ENCODE measurements at regions not wholly inside any gene's neighbourhood (a gene's known extent, or its start where the extent isn't known, plus 50 kb on each side); places are given as distances from the start of the nearest gene placed in this dataset.

DNA sequence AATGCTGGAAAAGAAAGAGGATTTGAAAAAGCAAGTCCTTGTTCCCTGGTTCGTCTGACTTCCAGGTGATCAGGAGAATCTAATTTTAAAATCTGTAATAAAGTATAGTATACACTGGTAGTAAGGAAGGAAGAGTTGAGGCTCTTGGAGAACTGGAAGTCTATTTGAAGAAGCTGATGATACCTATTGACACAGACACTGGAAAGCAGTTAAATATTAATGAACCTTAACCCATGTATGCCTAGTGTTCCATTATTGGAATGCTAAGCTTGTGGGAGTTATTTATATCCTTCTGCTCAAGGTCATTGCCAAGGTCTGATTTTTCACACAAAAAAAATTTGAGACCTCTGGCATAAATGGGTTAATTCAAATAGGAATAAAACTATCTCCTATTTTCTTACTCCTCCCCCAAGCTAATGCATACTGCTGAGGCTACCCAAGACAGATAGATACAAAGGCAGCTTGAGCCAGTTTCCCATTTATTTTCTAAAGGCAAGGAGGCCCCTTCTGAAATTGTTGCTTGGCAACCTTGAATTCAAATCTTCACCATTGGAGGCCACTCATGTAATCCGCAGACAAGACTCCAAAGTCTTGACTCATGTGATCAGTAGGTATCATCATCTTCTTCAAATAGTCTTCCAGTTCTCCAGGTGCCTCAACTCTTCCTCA, 110.2 kb downstream of the FZD1 start:
- no peak overlapping the region for H3K4me3 ChIP-seq
- no peaks in the 10 kb centered on the region for H3K9me3 ChIP-seq
- no peaks in the 10 kb centered on the region for H3K36me3 ChIP-seq (ENCODE audit: low read depth, missing control alignments)
- DNase-seq = no peak
- WGBS, 2 donors = 86 to 88% methylated on average over 2 of the region's 2 CpGs
- H3K4me1 ChIP-seq = no peaks in the 10 kb centered on the region
- intact Hi-C loops (cut with DNase I; ENCODE audit: low total_unique reads) = no loop called here
- no peaks in the 10 kb centered on the region for H3K27me3 ChIP-seq
- H3K27ac ChIP-seq = no peak overlapping the region
- TF ChIP-seq POLR2A (IDR thresholded peaks at IDR 0.05) = no peak
- TF ChIP-seq, protein P1, sequence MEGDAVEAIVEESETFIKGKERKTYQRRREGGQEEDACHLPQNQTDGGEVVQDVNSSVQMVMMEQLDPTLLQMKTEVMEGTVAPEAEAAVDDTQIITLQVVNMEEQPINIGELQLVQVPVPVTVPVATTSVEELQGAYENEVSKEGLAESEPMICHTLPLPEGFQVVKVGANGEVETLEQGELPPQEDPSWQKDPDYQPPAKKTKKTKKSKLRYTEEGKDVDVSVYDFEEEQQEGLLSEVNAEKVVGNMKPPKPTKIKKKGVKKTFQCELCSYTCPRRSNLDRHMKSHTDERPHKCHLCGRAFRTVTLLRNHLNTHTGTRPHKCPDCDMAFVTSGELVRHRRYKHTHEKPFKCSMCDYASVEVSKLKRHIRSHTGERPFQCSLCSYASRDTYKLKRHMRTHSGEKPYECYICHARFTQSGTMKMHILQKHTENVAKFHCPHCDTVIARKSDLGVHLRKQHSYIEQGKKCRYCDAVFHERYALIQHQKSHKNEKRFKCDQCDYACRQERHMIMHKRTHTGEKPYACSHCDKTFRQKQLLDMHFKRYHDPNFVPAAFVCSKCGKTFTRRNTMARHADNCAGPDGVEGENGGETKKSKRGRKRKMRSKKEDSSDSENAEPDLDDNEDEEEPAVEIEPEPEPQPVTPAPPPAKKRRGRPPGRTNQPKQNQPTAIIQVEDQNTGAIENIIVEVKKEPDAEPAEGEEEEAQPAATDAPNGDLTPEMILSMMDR (IDR thresholded peaks at IDR 0.05) = no peak

DNA sequence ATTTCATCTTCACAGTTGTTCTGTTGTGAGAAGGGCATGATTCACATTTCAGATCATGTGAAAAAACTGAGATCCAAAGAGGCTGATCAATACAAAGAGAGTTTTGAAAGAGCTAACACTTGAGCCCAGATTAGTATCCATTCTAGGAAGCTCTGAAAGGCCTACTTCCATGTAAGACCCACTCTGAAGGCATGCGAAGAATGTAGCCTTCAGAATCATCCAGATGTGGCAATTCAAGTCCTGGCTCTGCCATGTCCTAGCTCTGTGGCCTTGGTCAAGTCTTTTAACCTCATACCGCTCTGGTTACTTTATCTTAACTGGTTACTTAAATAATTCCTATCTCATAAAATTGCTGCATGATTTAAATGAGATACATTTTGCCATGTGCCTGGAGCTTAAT, 111.1 kb downstream of the FZD1 start:
- H3K36me3 ChIP-seq (ENCODE audit: low read depth, missing control alignments) = no peaks in the 10 kb centered on the region
- intact Hi-C loops (cut with DNase I; ENCODE audit: low total_unique reads) = no loop called here
- no peaks in the 10 kb centered on the region for H3K9me3 ChIP-seq
- 85 to 90% methylated on average over 2 of the region's 2 CpGs for WGBS, 2 donors
- H3K4me3 ChIP-seq = no peak overlapping the region
- no peaks in the 10 kb centered on the region for H3K4me1 ChIP-seq
- H3K27me3 ChIP-seq = no peaks in the 10 kb centered on the region
- TF ChIP-seq, protein P1 (IDR thresholded peaks at IDR 0.05) = no peak
- TF ChIP-seq POLR2A (IDR thresholded peaks at IDR 0.05) = no peak
- DNase-seq = no peak
- H3K27ac ChIP-seq = no peak overlapping the region

DNA sequence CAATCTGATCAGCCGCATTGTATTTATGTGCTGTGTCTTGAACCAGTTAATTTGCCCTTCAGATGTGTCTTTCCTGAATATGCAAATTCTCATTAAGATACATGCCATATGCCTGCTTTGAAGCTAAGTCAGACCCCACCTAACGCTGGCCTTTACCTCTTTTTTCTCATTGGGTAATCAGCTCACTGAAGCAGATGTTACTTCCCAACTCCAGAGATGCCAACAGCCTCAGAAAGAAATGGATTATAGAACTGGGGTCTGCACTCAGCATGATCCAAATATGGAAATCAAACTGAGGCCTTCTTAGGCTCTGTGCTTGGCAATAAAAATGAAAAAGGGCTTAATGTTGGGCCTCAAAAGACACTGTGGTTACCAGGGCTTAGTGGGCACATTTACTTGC, 113.9 kb downstream of the FZD1 start:
- no peak overlapping the region for H3K4me3 ChIP-seq
- intact Hi-C loops (cut with DNase I; ENCODE audit: low total_unique reads) = no loop called here
- TF ChIP-seq, protein P1 (IDR thresholded peaks at IDR 0.05) = no peak
- TF ChIP-seq POLR2A (IDR thresholded peaks at IDR 0.05) = no peak
- H3K36me3 ChIP-seq (ENCODE audit: low read depth, missing control alignments) = no peaks in the 10 kb centered on the region
- no peaks in the 10 kb centered on the region for H3K9me3 ChIP-seq
- WGBS, 2 donors = 96% methylated on average over 2 of the region's 2 CpGs
- H3K27ac ChIP-seq = no peak overlapping the region
- H3K4me1 ChIP-seq = no peaks in the 10 kb centered on the region
- no peaks in the 10 kb centered on the region for H3K27me3 ChIP-seq
- DNase-seq = no peak

DNA sequence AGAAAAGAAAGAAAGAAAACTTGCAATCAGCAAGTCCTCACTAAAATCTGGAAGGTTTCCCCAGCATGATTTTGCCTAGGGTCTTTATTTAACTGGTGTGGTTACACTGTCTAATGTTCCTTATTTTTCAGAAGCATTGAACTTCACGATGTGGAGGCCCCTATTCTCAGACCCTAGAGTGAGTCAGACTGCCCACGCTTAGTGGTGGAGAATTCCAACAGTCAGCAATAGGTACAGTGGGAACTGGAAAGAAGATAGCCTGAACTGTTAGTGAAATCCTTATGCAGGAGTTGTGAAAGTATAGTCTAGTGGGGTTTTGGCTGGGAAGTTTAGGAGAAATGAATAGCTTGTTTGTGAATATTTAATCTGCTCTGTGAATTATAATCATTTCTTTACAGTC, 115.0 kb downstream of the FZD1 start:
- 51 to 64% methylated on average over 2 of the region's 2 CpGs for WGBS, 2 donors
- TF ChIP-seq POLR2A (IDR thresholded peaks at IDR 0.05) = no peak
- TF ChIP-seq, protein P1 (IDR thresholded peaks at IDR 0.05) = no peak
- Histone ChIP-seq H3K27me3 (no peaks in the 10 kb centered on the region), H3K36me3 (ENCODE audit: low read depth, missing control alignments) (no peaks in the 10 kb centered on the region), H3K4me3 (no peak overlapping the region), H3K9me3 (no peaks in the 10 kb centered on the region), H3K4me1 (no peaks in the 10 kb centered on the region), H3K27ac (no peak overlapping the region)
- intact Hi-C loops (cut with DNase I; ENCODE audit: low total_unique reads) = no loop called here
- DNase-seq = no peak

DNA sequence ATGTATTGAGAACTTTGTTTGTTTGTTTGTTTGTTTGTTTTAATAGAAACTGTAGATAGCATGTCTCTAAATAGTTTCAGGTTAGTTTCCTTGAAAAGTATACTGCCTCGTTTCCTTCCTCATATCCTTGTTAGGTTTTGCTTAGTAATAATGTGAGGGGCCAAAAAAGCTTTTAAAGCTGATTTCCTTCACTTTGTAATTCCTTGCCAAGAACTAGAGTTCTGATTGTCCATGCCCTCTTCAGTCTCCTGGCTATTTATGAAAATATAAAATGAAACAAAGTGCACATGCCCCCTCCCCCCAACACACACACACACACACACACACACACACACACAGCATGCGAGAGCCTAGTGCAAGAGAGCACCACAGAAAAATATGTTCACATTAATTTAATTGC, 115.8 kb downstream of the FZD1 start:
- H3K27ac ChIP-seq = no peak overlapping the region
- H3K27me3 ChIP-seq = no peaks in the 10 kb centered on the region
- H3K36me3 ChIP-seq (ENCODE audit: low read depth, missing control alignments) = no peaks in the 10 kb centered on the region
- no peaks in the 10 kb centered on the region for H3K4me1 ChIP-seq
- no peak for DNase-seq
- WGBS, 2 donors = 43 to 47% methylated on average over 2 of the region's 2 CpGs
- H3K9me3 ChIP-seq = no peaks in the 10 kb centered on the region
- intact Hi-C loops (cut with DNase I; ENCODE audit: low total_unique reads) = no loop called here
- TF ChIP-seq, protein P1 (IDR thresholded peaks at IDR 0.05) = no peak
- TF ChIP-seq POLR2A (IDR thresholded peaks at IDR 0.05) = no peak
- H3K4me3 ChIP-seq = no peak overlapping the region
